ENCODE measurements at regions not wholly inside any gene's neighbourhood (a gene's known extent, or its start where the extent isn't known, plus 50 kb on each side); places are given as distances from the start of the nearest gene placed in this dataset.

- no peak for DNase-seq (ENCODE audit: low spot score)
- TF ChIP-seq CTCF (IDR thresholded peaks at IDR 0.05) = no peak
- H3K4me3 Mint-ChIP-seq (ENCODE audit: unreplicated experiment) = no peak overlapping the region
- H3K27ac Mint-ChIP-seq (ENCODE audit: unreplicated experiment) = no peak overlapping the region
- peaks cover 3% of the 10 kb centered on the region for H3K9me3 Mint-ChIP-seq (ENCODE audit: low read depth)
- H3K4me1 Mint-ChIP-seq (ENCODE audit: low read depth) = no peaks in the 10 kb centered on the region
- H3K36me3 Mint-ChIP-seq (ENCODE audit: low read depth) = no peaks in the 10 kb centered on the region
- peaks cover 30% of the 10 kb centered on the region for H3K27me3 Mint-ChIP-seq (ENCODE audit: low read depth)
These were observed 144.5 kb upstream of the GDNF start for GRCh38 chr5:37984300-37984699.

DNA sequence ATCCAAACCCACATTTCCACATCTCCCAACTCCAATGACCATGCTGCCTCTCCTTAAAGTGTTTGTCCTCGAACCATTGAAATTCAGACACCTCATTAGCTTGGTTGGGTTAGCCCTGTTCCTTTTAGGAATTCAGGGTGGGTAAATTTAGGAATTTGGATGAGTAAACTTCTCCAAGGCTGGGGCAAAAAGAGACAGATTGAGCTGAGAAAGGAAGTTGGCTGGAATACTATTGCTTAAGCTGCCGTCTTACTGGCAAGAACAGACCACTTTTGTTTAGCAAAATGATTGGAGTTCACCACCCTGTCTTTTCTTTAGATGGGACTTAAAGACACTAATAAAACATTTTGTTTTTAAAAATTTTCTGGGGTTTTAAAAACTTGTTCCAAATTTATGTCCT, 143.6 kb upstream of the GDNF start:
- Mint-ChIP-seq H3K36me3 (ENCODE audit: low read depth) (no peaks in the 10 kb centered on the region), H3K27me3 (ENCODE audit: low read depth) (peaks cover 27% of the 10 kb centered on the region), H3K4me3 (ENCODE audit: unreplicated experiment) (no peak overlapping the region), H3K9me3 (ENCODE audit: low read depth) (peaks cover 3% of the 10 kb centered on the region), H3K4me1 (ENCODE audit: low read depth) (no peaks in the 10 kb centered on the region), H3K27ac (ENCODE audit: unreplicated experiment) (no peak overlapping the region)
- TF ChIP-seq CTCF (IDR thresholded peaks at IDR 0.05) = no peak
- DNase-seq (ENCODE audit: low spot score) = no peak

DNA sequence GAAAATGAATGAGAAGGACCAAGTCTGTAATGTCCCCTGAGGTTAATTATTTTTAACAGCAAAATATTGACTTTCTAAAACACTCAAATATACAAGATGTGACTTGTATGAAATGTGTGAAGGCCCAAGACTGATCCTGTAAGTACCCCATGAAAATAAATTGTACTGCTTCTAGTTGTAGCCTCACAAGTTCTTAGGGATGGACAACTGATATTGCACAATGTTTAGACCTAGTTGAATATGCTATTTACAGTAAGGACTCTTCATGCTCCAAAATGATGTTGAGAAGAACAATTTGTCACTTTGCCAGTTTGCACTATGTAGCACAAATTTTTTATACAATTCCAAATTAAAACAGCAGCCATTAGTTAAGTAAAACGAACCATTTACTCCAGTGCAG, 139.7 kb upstream of the GDNF start:
- peaks cover 10% of the 10 kb centered on the region for H3K27me3 Mint-ChIP-seq (ENCODE audit: low read depth)
- no peak overlapping the region for H3K27ac Mint-ChIP-seq (ENCODE audit: unreplicated experiment)
- no peak for TF ChIP-seq CTCF (IDR thresholded peaks at IDR 0.05)
- H3K36me3 Mint-ChIP-seq (ENCODE audit: low read depth) = no peaks in the 10 kb centered on the region
- H3K4me1 Mint-ChIP-seq (ENCODE audit: low read depth) = no peaks in the 10 kb centered on the region
- no peak overlapping the region for H3K4me3 Mint-ChIP-seq (ENCODE audit: unreplicated experiment)
- peaks cover 3% of the 10 kb centered on the region for H3K9me3 Mint-ChIP-seq (ENCODE audit: low read depth)
- no peak for DNase-seq (ENCODE audit: low spot score)

GRCh38 chr5:37975531-37975930, 135.7 kb upstream of the GDNF start:
- Mint-ChIP-seq H3K27me3 (ENCODE audit: low read depth) (peaks cover 7% of the 10 kb centered on the region), H3K27ac (ENCODE audit: unreplicated experiment) (no peak overlapping the region), H3K9me3 (ENCODE audit: low read depth) (peaks cover 2% of the 10 kb centered on the region), H3K36me3 (ENCODE audit: low read depth) (no peaks in the 10 kb centered on the region), H3K4me3 (ENCODE audit: unreplicated experiment) (no peak overlapping the region), H3K4me1 (ENCODE audit: low read depth) (peaks cover 11% of the 10 kb centered on the region)
- no peak for DNase-seq (ENCODE audit: low spot score)
- no peak for TF ChIP-seq CTCF (IDR thresholded peaks at IDR 0.05)

DNA sequence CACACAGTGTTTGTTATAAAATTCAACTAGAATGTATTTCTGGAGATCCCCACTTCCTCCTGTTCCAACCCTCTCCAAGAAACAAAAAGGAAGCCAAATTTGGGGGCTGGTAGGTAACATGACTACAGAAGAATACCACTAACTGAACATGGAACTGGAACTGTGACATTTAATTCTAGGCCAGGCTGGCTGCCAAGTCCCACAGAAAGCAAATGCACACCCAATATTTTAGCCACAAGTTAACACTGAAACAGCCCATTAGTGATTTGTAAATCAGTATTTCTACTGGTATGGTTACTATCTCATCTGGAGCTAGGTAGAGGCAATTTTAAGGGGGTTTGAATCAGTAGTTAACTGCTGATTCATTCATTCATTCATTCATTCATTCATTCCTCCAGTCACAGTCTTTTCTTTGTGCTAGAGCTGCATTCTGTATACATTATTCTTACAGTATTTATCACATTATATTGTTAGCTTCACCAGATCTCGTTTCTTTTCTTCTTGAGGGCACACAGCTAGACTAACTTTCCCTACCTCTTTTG, 131.7 kb upstream of the GDNF start:
- Mint-ChIP-seq H3K27ac (ENCODE audit: unreplicated experiment) (no peak overlapping the region), H3K9me3 (ENCODE audit: low read depth) (no peaks in the 10 kb centered on the region), H3K36me3 (ENCODE audit: low read depth) (no peaks in the 10 kb centered on the region), H3K4me3 (ENCODE audit: unreplicated experiment) (no peak overlapping the region), H3K4me1 (ENCODE audit: low read depth) (peaks cover 19% of the 10 kb centered on the region), H3K27me3 (ENCODE audit: low read depth) (peaks cover 15% of the 10 kb centered on the region)
- no peak for TF ChIP-seq CTCF (IDR thresholded peaks at IDR 0.05)
- DNase-seq (ENCODE audit: low spot score) = no peak
